Epithelial cell of esophagus (primary cell): ENCODE measurements at regions not wholly inside any gene's neighbourhood (a gene's known extent, or its start where the extent isn't known, plus 50 kb on each side); places are given as distances from the start of the nearest gene placed in this dataset.

Source experiments
- DNase-seq: peaks from one replicate; pipeline ENCODE4 v3.0.0; 2010; ENCODE audit warnings: low read depth
- H3K4me3 ChIP-seq: 2 replicates; pipeline ENCODE4 v1.5.1; 2011; ENCODE audit warnings: mild to moderate bottlenecking, low read length, control low read depth
- CTCF ChIP-seq: IDR thresholded peaks from 2 replicates; pipeline ENCODE4 v1.5.1; 2011; ENCODE audit warnings: low read depth, mild to moderate bottlenecking, low read length, control low read depth, inconsistent platforms; ENCODE audit not compliant: insufficient read depth; ENCODE audit errors: missing control alignments

DNA sequence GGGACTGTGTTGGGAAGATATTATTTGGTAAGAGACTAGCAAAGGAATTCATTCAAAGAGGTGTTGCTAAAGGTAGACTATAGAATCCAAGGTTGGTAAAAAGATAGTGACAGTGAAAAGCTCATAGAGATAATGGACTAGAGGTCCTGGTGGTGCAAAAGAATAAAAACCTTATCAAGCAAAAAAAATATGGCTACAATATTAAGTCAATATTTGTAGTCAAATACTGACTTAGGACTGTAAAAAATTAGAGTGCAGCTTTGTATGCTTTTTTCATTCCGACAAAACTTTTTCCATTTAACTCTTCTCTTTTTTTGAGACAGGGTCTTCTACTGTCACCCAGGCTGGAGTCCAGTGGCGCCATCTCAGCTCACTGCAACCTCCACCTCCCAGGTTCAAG, 444.0 kb upstream of the AGTR1 start:
- no peak for DNase-seq

GRCh38 chr3:148254402-148254801, 443.3 kb upstream of the AGTR1 start:
- H3K4me3 ChIP-seq: no peak overlapping the region
- TF ChIP-seq CTCF: no peak
- no peak for DNase-seq

More for the DNA sequence above, 444.0 kb upstream of the AGTR1 start:
- no peak overlapping the region for H3K4me3 ChIP-seq
- no peak for TF ChIP-seq CTCF

- no peak overlapping the region for H3K4me3 ChIP-seq
- no peak for TF ChIP-seq CTCF
- no peak for DNase-seq
Measured at GRCh38 chr3:148255981-148256969, 441.4 kb upstream of the AGTR1 start.

DNA sequence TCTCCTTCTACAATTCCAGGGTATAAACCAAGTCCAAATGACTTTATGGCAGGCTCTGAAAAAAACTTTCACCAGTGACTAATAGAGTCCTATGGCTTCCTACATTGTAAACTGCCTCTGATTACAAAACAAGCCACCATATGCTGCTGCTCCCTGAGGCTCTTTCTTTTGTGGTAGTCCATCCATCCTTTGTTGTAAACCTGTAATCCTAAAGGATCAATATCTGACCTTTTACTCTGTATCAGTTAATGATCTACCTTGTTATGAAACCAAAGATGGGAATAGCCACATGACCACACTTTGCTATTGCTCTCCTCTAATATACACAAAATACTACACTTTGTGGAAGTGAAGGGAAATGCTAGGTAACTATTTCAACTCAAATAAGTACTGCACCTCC, 434.7 kb upstream of the AGTR1 start:
- TF ChIP-seq CTCF: no peak
- no peak for DNase-seq
- no peak overlapping the region for H3K4me3 ChIP-seq

GRCh38 chr3:148265841-148266240, 431.9 kb upstream of the AGTR1 start:
- H3K4me3 ChIP-seq: no peak overlapping the region
- TF ChIP-seq CTCF: no peak
- DNase-seq: no peak

- DNase-seq: no peak
- no peak overlapping the region for H3K4me3 ChIP-seq
- no peak for TF ChIP-seq CTCF
Measured at GRCh38 chr3:148266341-148266740, 431.4 kb upstream of the AGTR1 start.
